ENCODE measurements at regions not wholly inside any gene's neighbourhood (a gene's known extent, or its start where the extent isn't known, plus 50 kb on each side); places are given as distances from the start of the nearest gene placed in this dataset.
A peak's percentile ranks its signal among the peaks of the same experiment; 100 is the strongest.

- Histone ChIP-seq H3K9me3 (no peaks in the 10 kb centered on the region), H3K36me3 (no peaks in the 10 kb centered on the region), H3K27me3 (peaks cover 0 to 2% (median 0%) of the 10 kb centered on the region in 3 donors), H3K4me1 (no peaks in the 10 kb centered on the region), H3K27ac (no peak overlapping the region), H3K4me3 (no peak overlapping the region)
- intact Hi-C loops (cut with DNase I; ENCODE audit: low total_unique reads) = no loop called here
- in situ Hi-C loops (cut with MboI; ENCODE audit: low sequenced_read_pairs in 4 of 4) = no loop called here
- no peak for DNase-seq
- no peak for ATAC-seq
- TF ChIP-seq CTCF (IDR thresholded peaks at IDR 0.05 in 4 of 5, conservative IDR thresholded peaks at IDR 0.05 in 1 of 5) (no peak), POLR2A (IDR thresholded peaks at IDR 0.05) (no peak)
These were observed 71.8 kb upstream of the RAB12 start for GRCh38 chr18:8537400-8537799.

- TF ChIP-seq POLR2A (IDR thresholded peaks at IDR 0.05) (no peak), CTCF (IDR thresholded peaks at IDR 0.05 in 4 of 5, conservative IDR thresholded peaks at IDR 0.05 in 1 of 5) (no peak)
- intact Hi-C loops (cut with DNase I; ENCODE audit: low total_unique reads) = no loop called here
- no peaks in the 10 kb centered on the region for H3K9me3 ChIP-seq
These were observed 70.3 kb upstream of the RAB12 start for GRCh38 chr18:8538935-8539334.

GRCh38 chr18:8546677-8547076, 62.6 kb upstream of the RAB12 start:
- no peaks in the 10 kb centered on the region for H3K27me3 ChIP-seq
- H3K27ac ChIP-seq = no peak overlapping the region
- intact Hi-C loops (cut with DNase I; ENCODE audit: low total_unique reads) (no loop called here), in situ Hi-C loops (cut with MboI; ENCODE audit: low sequenced_read_pairs in 4 of 4) (no loop called here)
- TF ChIP-seq CTCF (IDR thresholded peaks at IDR 0.05 in 4 of 5, conservative IDR thresholded peaks at IDR 0.05 in 1 of 5) (no peak), POLR2A (IDR thresholded peaks at IDR 0.05) (no peak)
- H3K4me3 ChIP-seq = no peak overlapping the region
- no peaks in the 10 kb centered on the region for H3K4me1 ChIP-seq
- no peaks in the 10 kb centered on the region for H3K36me3 ChIP-seq
- ATAC-seq (no peak), DNase-seq (no peak)
- H3K9me3 ChIP-seq = no peaks in the 10 kb centered on the region

More at GRCh38 chr18:8538935-8539334, 70.3 kb upstream of the RAB12 start:
- ATAC-seq = no peak
- Histone ChIP-seq H3K27ac (no peak overlapping the region), H3K4me3 (no peak overlapping the region), H3K27me3 (no peaks in the 10 kb centered on the region), H3K4me1 (no peaks in the 10 kb centered on the region), H3K36me3 (no peaks in the 10 kb centered on the region)
- in situ Hi-C loops (cut with MboI; ENCODE audit: low sequenced_read_pairs in 4 of 4) = no loop called here
- DNase-seq = no peak

- ATAC-seq (peak in 1 of 2 donors; percentile 33), DNase-seq (no peak)
- no peaks in the 10 kb centered on the region for H3K27me3 ChIP-seq
- H3K4me3 ChIP-seq = no peak overlapping the region
- H3K27ac ChIP-seq = no peak overlapping the region
- H3K4me1 ChIP-seq = no peaks in the 10 kb centered on the region
- in situ Hi-C loops (cut with MboI; ENCODE audit: low sequenced_read_pairs in 4 of 4) (no loop called here), intact Hi-C loops (cut with DNase I; ENCODE audit: low total_unique reads) (no loop called here)
- TF ChIP-seq CTCF (IDR thresholded peaks at IDR 0.05 in 4 of 5, conservative IDR thresholded peaks at IDR 0.05 in 1 of 5) (no peak), POLR2A (IDR thresholded peaks at IDR 0.05) (no peak)
- no peaks in the 10 kb centered on the region for H3K9me3 ChIP-seq
- H3K36me3 ChIP-seq = no peaks in the 10 kb centered on the region
These were observed 61.1 kb upstream of the RAB12 start for GRCh38 chr18:8548186-8548585.

GRCh38 chr18:8549254-8549757, 59.9 kb upstream of the RAB12 start:
- ATAC-seq (no peak), DNase-seq (no peak)
- Histone ChIP-seq H3K27me3 (no peaks in the 10 kb centered on the region), H3K9me3 (no peaks in the 10 kb centered on the region), H3K4me1 (no peaks in the 10 kb centered on the region), H3K4me3 (no peak overlapping the region), H3K36me3 (no peaks in the 10 kb centered on the region), H3K27ac (no peak overlapping the region)
- intact Hi-C loops (cut with DNase I; ENCODE audit: low total_unique reads) (no loop called here), in situ Hi-C loops (cut with MboI; ENCODE audit: low sequenced_read_pairs in 4 of 4) (no loop called here)
- no peak for TF ChIP-seq POLR2A (IDR thresholded peaks at IDR 0.05)
- no peak for TF ChIP-seq CTCF (IDR thresholded peaks at IDR 0.05 in 4 of 5, conservative IDR thresholded peaks at IDR 0.05 in 1 of 5)

Measured in gastrocnemius medialis (tissue), 4 donors.